T-helper 1 cell (primary cell): ENCODE measurements at regions not wholly inside any gene's neighbourhood (a gene's known extent, or its start where the extent isn't known, plus 50 kb on each side); places are given as distances from the start of the nearest gene placed in this dataset.

Experiments used
- DNase-seq, 5 donors: peaks; one replicate each; pipeline ENCODE4 v3.0.0-alpha.2; 2012 to 2020

GRCh38 chr5:82419559-82420332 is 141.6 kb upstream of the RPS23 start:
- no peak for DNase-seq

GRCh38 chr5:82418608-82418950 is 140.4 kb upstream of the RPS23 start:
- no peak for DNase-seq

DNA sequence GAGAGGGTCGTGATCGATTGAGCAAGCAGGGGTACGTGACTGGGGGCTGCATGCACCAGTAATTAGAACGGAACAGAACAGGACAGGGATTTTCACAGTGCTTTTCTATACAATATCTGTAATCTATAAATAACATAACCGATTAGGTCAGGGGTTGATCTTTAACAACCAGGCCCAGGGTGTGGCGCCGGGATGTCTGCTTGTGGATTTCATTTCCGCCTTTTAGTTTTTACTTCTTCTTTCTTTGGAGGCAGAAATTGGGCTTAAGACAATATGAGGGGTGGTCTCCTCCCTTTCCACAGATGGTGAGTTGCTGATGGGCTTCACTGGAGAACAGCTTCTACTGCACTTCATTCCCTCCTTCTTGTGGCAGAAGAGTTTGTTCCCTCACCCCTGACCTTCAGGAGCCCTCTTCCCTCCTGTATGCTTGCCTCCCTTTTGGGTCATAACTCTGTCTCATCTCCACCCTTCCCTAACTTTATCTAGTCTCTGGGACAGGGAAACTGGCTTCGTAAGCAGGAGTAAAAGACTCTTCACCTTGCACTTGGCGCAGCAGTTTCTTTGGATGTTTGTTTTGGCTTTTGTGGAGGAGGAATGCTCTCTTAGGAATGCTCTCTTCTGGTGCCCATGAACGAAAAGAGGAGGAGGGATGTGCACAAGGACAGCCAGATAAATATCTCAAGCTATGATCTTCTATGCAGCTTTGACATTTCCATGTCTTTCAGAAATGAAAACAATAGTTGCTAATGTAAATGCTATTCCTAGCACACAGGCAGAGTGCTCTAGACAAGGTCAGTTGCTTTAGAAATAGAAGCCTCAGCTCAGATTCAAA is 139.8 kb upstream of the RPS23 start:
- no peak for DNase-seq

GRCh38 chr5:82416512-82416911 is 138.4 kb upstream of the RPS23 start:
- no peak for DNase-seq

DNA sequence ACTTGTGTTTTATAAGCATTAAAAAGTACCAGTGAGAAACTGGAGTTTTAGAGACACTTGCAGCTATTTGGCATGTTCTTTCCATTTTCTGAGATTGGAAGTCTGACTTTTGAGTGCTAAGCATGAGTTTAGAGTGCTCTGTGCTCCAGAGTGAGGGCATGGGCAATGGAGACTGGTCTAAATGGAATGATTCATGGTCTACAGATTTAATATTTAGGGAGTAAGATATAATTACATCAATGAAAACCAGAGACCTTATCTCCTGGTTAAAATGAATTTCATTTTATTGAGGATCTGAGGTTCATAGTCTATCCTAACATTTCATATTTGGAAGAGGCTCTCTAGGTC is 135.9 kb upstream of the RPS23 start:
- no peak for DNase-seq

GRCh38 chr5:82413302-82414040 is 135.3 kb upstream of the RPS23 start:
- no peak for DNase-seq

DNA sequence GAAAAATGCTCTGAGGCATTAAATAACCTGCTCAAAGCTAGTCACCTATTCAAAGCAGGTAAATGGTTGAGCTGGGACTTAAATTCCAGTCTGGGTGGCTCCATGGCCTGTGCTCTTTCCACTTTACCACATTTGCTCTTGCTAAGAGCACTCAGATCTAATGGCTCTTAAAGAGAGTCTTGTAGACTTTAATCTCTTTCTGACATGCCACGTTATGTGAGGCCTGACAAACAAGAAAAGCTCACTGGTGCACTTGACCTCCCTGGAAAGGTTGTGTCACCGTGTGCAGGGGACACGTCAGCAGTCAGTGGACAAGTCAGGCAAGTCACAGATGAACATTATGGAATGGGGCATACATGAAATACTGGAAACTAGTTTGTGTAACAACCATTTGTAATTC is 129.9 kb upstream of the RPS23 start:
- no peak for DNase-seq

GRCh38 chr5:82406205-82406773 is 128.1 kb upstream of the RPS23 start:
- no peak for DNase-seq

DNA sequence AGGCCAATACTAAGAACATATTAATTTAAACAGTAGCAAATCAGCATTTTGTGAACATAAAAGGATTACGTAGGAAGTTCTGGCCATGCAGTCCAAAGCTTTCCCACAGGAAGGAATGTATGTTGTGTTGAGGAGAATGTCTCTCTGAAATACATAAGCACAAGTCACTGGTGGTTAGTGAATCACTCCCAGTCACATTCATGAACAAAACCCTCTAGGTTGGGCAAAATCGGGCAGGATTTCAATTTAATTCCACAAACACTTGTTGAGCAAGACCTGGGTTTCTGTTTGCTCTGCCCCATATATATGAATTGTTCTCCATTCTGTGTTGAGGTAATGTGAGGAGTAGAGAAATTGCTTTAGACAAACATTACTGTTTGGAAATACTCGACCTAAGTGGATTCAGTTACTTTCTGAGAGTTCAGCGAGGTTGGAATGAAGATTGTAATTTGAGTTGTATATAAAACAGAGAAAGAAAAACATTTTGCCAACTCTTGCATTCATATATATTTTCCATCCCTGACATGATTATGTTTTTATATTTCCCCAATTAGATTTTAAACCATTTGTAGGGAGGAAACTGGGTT is 127.6 kb upstream of the RPS23 start:
- no peak for DNase-seq

DNA sequence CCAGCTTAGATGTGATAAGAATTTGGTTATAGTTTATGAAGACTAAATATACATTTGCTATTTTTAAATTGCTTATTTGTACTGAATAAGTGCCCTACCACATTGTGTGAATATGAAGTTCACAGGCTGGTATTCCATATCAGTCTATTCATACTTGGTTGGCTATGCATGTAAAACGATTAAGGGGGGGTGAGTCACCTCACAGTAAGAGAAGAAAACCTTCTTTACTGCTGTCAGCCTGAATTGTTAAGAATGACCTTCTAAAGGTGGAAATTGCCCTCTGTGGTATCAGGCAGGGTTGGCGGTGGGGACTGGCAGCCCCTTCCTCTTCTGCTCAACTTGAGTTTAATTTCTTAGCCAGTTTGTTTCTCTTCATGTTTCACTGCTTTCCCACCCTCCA is 127.0 kb upstream of the RPS23 start:
- no peak for DNase-seq

GRCh38 chr5:82404382-82404945 is 126.3 kb upstream of the RPS23 start:
- no peak for DNase-seq

DNA sequence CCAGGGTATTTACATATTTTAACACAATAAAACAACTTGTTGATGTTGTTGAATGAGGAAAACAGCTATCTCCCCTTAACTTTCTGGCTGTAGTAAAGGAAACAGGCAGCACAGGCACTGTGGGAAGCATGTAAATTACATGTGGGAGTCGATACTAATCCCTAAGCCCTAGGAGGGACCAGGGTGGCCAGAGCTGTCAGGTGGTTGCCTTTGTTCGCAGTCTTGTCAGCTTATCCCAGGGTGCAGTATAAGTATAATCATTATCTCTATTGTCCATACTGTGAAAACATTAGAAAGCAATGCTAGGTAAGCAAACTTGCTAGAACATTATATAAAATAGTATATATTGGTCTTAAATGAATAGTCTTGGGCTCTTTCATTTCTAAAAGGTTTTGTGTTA is 125.6 kb upstream of the RPS23 start:
- DNase-seq = no peak

DNA sequence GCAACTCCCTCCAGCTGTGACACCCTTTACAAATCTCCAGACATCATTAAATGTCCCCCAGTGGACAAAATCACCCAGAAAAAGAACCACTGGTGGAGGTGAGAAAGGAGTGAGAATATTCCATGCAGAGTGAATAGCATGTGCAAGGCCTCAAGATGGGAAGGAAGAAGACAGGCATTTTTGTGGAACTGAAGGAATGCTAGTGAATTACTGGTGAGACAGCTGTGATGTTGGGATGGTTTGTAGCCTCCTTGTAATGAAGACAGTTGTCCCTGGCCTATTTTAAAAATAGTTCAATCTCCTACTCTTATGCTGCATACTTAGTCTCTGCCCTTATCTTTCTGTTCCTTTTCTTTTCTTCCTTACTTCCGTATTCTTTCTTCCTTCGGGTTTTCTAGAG is 124.9 kb upstream of the RPS23 start:
- no peak for DNase-seq

- DNase-seq = no peak
Measured at GRCh38 chr5:82399111-82399510, 121.0 kb upstream of the RPS23 start.

- no peak for DNase-seq
Measured at GRCh38 chr5:82397741-82398320, 119.7 kb upstream of the RPS23 start.

- no peak for DNase-seq
Measured at GRCh38 chr5:82396871-82397514, 118.8 kb upstream of the RPS23 start.

- DNase-seq = no peak
Measured at GRCh38 chr5:82396396-82396795, 118.2 kb upstream of the RPS23 start.

DNA sequence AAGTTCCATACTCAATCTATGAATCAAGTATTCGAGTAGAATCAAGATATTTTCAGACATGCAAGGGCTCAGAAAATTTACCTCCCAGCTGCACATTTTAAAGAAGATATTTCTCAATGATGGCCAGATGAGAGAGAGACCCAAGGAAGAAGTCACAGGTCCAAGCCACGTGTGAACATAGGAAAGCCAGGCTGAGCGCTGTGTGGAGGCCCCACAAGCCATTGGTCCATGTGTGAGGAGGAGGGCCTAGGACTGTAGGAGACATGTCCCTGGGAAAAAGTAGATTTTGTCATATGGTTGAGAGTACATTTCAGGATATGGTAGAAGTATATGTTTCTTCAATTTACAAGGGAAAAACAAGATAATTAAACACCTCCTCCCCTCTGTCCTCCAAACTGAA is 115.8 kb upstream of the RPS23 start:
- DNase-seq = no peak

- no peak for DNase-seq
Measured at GRCh38 chr5:82390088-82390487, 111.9 kb upstream of the RPS23 start.

- DNase-seq = no peak
Measured at GRCh38 chr5:82389347-82389746, 111.2 kb upstream of the RPS23 start.

- DNase-seq = no peak
Measured at GRCh38 chr5:82388181-82388580, 110.0 kb upstream of the RPS23 start.

GRCh38 chr5:82387819-82388166 is 109.6 kb upstream of the RPS23 start:
- no peak for DNase-seq
